DOHH2 (cell line): ENCODE measurements at regions not wholly inside any gene's neighbourhood (a gene's known extent, or its start where the extent isn't known, plus 50 kb on each side); places are given as distances from the start of the nearest gene placed in this dataset.

Experiments
- CTCF ChIP-seq: fragments of 200-600 bp; sonication (generic); IDR thresholded peaks from one replicate; pipeline ENCODE4 v1.5.1; 2014; ENCODE audit warnings: antibody characterized with exemption, mild to moderate bottlenecking, low read depth, low read length; ENCODE audit not compliant: poor library complexity, severe bottlenecking
- EZH2phosphoT487 ChIP-seq: fragments of 200-600 bp; sonication (generic); IDR thresholded peaks from 2 replicates; pipeline ENCODE4 v1.6.1; 2017; ENCODE audit warnings: borderline replicate concordance, mild to moderate bottlenecking, antibody characterized with exemption, low read length, moderate library complexity, mixed read lengths

GRCh38 chr16:82562183-82562683 is 64.5 kb upstream of the CDH13 start:
- TF ChIP-seq CTCF, result no peak
- no peak for TF ChIP-seq EZH2phosphoT487
